HepG2 (cell line): ENCODE measurements at regions not wholly inside any gene's neighbourhood (a gene's known extent, or its start where the extent isn't known, plus 50 kb on each side); places are given as distances from the start of the nearest gene placed in this dataset.

Source experiments
- ATAC-seq: fragments of 200-7000 bp; cut with Tn5 transposase; 3 replicates; pipeline ENCODE4 v1.9.1; 2020; ENCODE audit warnings: mild to moderate bottlenecking, moderate library complexity
- BruUV-seq: library from RNA; stranded (reverse); fragments of 400-500 nt; replicated peaks from 2 replicates; lab custom pipeline; 2021; lab: Mats Ljungman, UMichigan
- CTCF ChIA-PET: fragments of 300-600 bp; formaldehyde crosslinking; extraction: SDS; loops from one replicate; lab custom pipeline; 2021; ENCODE audit warnings: low total read pairs, inconsistent platforms, low intra/inter-chr PET ratio; lab: Yijun Ruan, JAX
- POLR2A ChIA-PET: fragments of 350-600 bp; sonication (Branson Sonifier 250); formaldehyde crosslinking; loops from one replicate; lab custom pipeline; 2020; ENCODE audit warnings: antibody characterized with exemption, inconsistent platforms; lab: Yijun Ruan, JAX
- DNase-seq: peaks from one replicate; pipeline ENCODE4 v3.0.0-alpha.2; 2015; ENCODE audit warnings: low spot score
- FAIRE-seq: peaks from 3 replicates; lab custom pipeline; 2011; peaks lifted over from hg19 to GRCh38; lab: Jason Lieb, UNC
- H2AFZ ChIP-seq: one replicate; pipeline ENCODE4 v1.6.1; 2011; ENCODE audit warnings: low read length, inconsistent platforms
- H3K27ac ChIP-seq: fragments of 300-600 bp; 3 replicates; pipeline ENCODE4 v1.8.0; 2011; ENCODE audit warnings: mixed run types, mild to moderate bottlenecking, mixed read lengths, low read length, inconsistent platforms; ENCODE audit not compliant: insufficient read depth; ENCODE audit errors: extremely low read length
- H3K27me3 ChIP-seq, 2 experiments: fragments of 200-600 bp in 1 of 2; 2 replicates in 1 of 2; 3 replicates in 1 of 2; pipeline versions ENCODE4 v1.6.0 to v1.8.0; 2011; ENCODE audit warnings: low read length in 2 of 2, mild to moderate bottlenecking in 2 of 2, moderate library complexity in 2 of 2, inconsistent platforms in 1 of 2; ENCODE audit not compliant: insufficient read depth in 2 of 2, control insufficient read depth in 1 of 2
- H3K36me3 ChIP-seq, 2 experiments: fragments of 200-600 bp in 1 of 2; replicated peaks in 1 of 2; 2 replicates in 1 of 2; 3 replicates in 1 of 2; pipeline versions ENCODE4 v1.5.1 to v1.8.0; 2011; ENCODE audit warnings: low read length in 2 of 2, inconsistent platforms in 1 of 2; ENCODE audit not compliant: insufficient read depth in 2 of 2, control insufficient read depth in 1 of 2
- H3K4me1 ChIP-seq: 2 replicates; pipeline ENCODE4 v1.5.1; 2012; ENCODE audit warnings: low read length, inconsistent platforms; ENCODE audit not compliant: insufficient read depth
- H3K4me2 ChIP-seq: 2 replicates; pipeline ENCODE4 v1.6.0; 2011; ENCODE audit warnings: low read depth, low read length, inconsistent platforms
- H3K4me3 ChIP-seq, 3 experiments: fragments of 200-600 bp in 1 of 3; sonication (generic), shearing (Covaris generic) in 1 of 3; replicated peaks in 1 of 3; 2 replicates each; pipeline ENCODE4 v1.5.1; 2011 to 2016; ENCODE audit warnings: low read length in 3 of 3, inconsistent platforms in 2 of 3, low read depth in 2 of 3, mild to moderate bottlenecking in 2 of 3, control low read depth in 1 of 3, mixed read lengths in 1 of 3; ENCODE audit not compliant: insufficient read depth in 1 of 3
- H3K79me2 ChIP-seq: one replicate; pipeline ENCODE4 v1.6.1; 2011; ENCODE audit warnings: low read length, inconsistent platforms; ENCODE audit not compliant: insufficient read depth
- H3K9ac ChIP-seq: 2 replicates; pipeline ENCODE4 v1.6.0; 2011; ENCODE audit warnings: mild to moderate bottlenecking, low read depth, low read length, inconsistent platforms; ENCODE audit not compliant: insufficient read depth
- H3K9me3 ChIP-seq: 2 replicates; pipeline ENCODE4 v1.5.1; 2012; ENCODE audit warnings: mild to moderate bottlenecking, low read length
- H4K20me1 ChIP-seq: 2 replicates; pipeline ENCODE4 v1.6.0; 2011; ENCODE audit warnings: inconsistent platforms, mild to moderate bottlenecking, low read length, moderate library complexity; ENCODE audit not compliant: insufficient read depth
- ARNT2 ChIP-seq: sonication (generic); formaldehyde crosslinking; IDR thresholded peaks from 2 replicates; pipeline ENCODE4 v1.8.0; 2022; ENCODE audit warnings: mild to moderate bottlenecking, low read depth, missing genetic modification reagents, moderate library complexity
- DBP ChIP-seq: sonication (generic); formaldehyde crosslinking; IDR thresholded peaks from 2 replicates; pipeline ENCODE4 v1.4.0; 2020; ENCODE audit warnings: missing genetic modification reagents; ENCODE audit errors: not compliant biosample characterization
- HMGXB3 ChIP-seq: sonication (generic); formaldehyde crosslinking; IDR thresholded peaks from 2 replicates; pipeline ENCODE4 v1.4.0; 2020; ENCODE audit warnings: missing genetic modification reagents, borderline replicate concordance
- HNF1B ChIP-seq: sonication (generic); formaldehyde crosslinking; IDR thresholded peaks from 2 replicates; pipeline ENCODE4 v1.5.1; 2020; ENCODE audit warnings: mild to moderate bottlenecking, moderate library complexity, missing genetic modification reagents
- JUNB ChIP-seq: sonication (generic); formaldehyde crosslinking; IDR thresholded peaks from 2 replicates; pipeline ENCODE4 v1.8.0; 2022; ENCODE audit warnings: missing genetic modification reagents, mild to moderate bottlenecking, borderline replicate concordance
- TAF15 ChIP-seq: fragments of 200-400 bp; formaldehyde crosslinking; IDR thresholded peaks from one replicate; pipeline ENCODE4 v1.6.1; 2018; ENCODE audit warnings: mild to moderate bottlenecking, low read depth, low read length; ENCODE audit not compliant: poor library complexity, severe bottlenecking
- TBP ChIP-seq: sonication (generic); formaldehyde crosslinking; IDR thresholded peaks from 2 replicates; pipeline ENCODE4 v1.5.0; 2020; ENCODE audit warnings: missing genetic modification reagents
- TBX3 ChIP-seq: fragments of 450-650 bp; IDR thresholded peaks from 2 replicates; pipeline ENCODE4 v1.6.1; 2017; ENCODE audit warnings: antibody characterized with exemption, mild to moderate bottlenecking, inconsistent platforms, borderline replicate concordance
- ZBTB7A ChIP-seq: sonication (generic); formaldehyde crosslinking; IDR thresholded peaks from 2 replicates; pipeline ENCODE4 v1.8.0; 2022; ENCODE audit warnings: mild to moderate bottlenecking, missing genetic modification reagents
- ZNF160 ChIP-seq: sonication (generic); formaldehyde crosslinking; IDR thresholded peaks from 2 replicates; pipeline ENCODE4 v1.8.0; 2022; ENCODE audit warnings: mild to moderate bottlenecking, inconsistent platforms, missing genetic modification reagents
- ZNF577 ChIP-seq: sonication (generic); formaldehyde crosslinking; IDR thresholded peaks from 2 replicates; pipeline ENCODE4 v1.4.0; 2020; ENCODE audit warnings: mild to moderate bottlenecking, low read depth, missing genetic modification reagents, borderline replicate concordance
- ZNF781 ChIP-seq: sonication (generic); formaldehyde crosslinking; IDR thresholded peaks from 2 replicates; pipeline ENCODE4 v1.5.1; 2020; ENCODE audit warnings: borderline replicate concordance, mild to moderate bottlenecking, missing genetic modification reagents; ENCODE audit errors: not compliant biosample characterization
- WGBS: methylation state at CpG from one replicate; pipeline ENCODE4 v1.1.6; 2017; ENCODE audit warnings: low lambda C conversion rate; 5-methylcytosine and 5-hydroxymethylcytosine counted together
- in situ Hi-C: cut with HindIII; loops from 2 replicates; pipeline ENCODE4 v1.10.0; 2017; ENCODE audit warnings: low pct_unique_long_range_greater_than_20kb; ENCODE audit not compliant: extremely low pct_ligation_motif_present
- intact Hi-C: fragments of 100-400 bp; cut with micrococcal nuclease; formaldehyde crosslinking; loops from one replicate; pipeline ENCODE4 v1.10.0; 2022; ENCODE audit not compliant: unreplicated experiment
- TF ChIP-seq, protein P1 (sequence below): sonication (generic); formaldehyde crosslinking; IDR thresholded peaks from 2 replicates; pipeline ENCODE4 v1.4.0; 2020; ENCODE audit warnings: missing genetic modification reagents, borderline replicate concordance
- TF ChIP-seq, protein P2 (sequence below): sonication (generic); formaldehyde crosslinking; IDR thresholded peaks from 2 replicates; pipeline ENCODE4 v1.4.0; 2020; ENCODE audit warnings: low read depth, mild to moderate bottlenecking, missing genetic modification reagents

DNA sequence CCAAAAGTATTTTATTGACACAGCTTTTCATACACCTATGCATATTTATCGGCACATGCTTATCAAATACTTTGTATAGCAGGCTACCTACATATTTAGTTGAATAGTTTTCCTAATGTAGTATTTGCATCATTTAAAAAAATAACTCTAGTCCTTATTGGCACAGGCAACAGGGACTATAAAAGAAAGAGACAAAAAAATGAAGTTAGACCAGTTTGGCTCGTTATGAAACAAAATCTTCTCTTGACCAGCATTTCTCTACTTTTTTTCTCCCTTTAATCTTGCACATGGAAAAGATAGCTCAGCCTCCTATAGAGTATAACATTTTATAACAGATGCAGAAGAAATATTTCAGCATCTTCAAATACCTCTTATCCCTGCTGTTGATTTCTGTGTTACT is 794.8 kb upstream of the MIR17HG start:
- CTCF ChIA-PET = no interaction called here

More for the DNA sequence above, 794.8 kb upstream of the MIR17HG start:
- no peak overlapping the region for H3K4me2 ChIP-seq
- POLR2A ChIA-PET = no interaction called here
- ATAC-seq (no peak), FAIRE-seq (no peak), DNase-seq (no peak)
- H3K27me3 ChIP-seq = no peaks in the 10 kb centered on the region
- TF ChIP-seq ARNT2 (CRISPR knock-in tag) = no peak
- no peak for TF ChIP-seq HNF1B (CRISPR knock-in tag)
- TF ChIP-seq, protein P1, sequence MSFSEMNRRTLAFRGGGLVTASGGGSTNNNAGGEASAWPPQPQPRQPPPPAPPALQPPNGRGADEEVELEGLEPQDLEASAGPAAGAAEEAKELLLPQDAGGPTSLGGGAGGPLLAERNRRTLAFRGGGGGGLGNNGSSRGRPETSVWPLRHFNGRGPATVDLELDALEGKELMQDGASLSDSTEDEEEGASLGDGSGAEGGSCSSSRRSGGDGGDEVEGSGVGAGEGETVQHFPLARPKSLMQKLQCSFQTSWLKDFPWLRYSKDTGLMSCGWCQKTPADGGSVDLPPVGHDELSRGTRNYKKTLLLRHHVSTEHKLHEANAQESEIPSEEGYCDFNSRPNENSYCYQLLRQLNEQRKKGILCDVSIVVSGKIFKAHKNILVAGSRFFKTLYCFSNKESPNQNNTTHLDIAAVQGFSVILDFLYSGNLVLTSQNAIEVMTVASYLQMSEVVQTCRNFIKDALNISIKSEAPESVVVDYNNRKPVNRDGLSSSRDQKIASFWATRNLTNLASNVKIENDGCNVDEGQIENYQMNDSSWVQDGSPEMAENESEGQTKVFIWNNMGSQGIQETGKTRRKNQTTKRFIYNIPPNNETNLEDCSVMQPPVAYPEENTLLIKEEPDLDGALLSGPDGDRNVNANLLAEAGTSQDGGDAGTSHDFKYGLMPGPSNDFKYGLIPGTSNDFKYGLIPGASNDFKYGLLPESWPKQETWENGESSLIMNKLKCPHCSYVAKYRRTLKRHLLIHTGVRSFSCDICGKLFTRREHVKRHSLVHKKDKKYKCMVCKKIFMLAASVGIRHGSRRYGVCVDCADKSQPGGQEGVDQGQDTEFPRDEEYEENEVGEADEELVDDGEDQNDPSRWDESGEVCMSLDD (CRISPR knock-in tag) = no peak
- TF ChIP-seq TBX3 = no peak
- TF ChIP-seq ZNF781 (CRISPR knock-in tag) = no peak
- no peak for TF ChIP-seq TBP (CRISPR knock-in tag)
- no peak for TF ChIP-seq ZBTB7A (CRISPR knock-in tag)
- no peak for TF ChIP-seq DBP (CRISPR knock-in tag)
- TF ChIP-seq, protein P2, sequence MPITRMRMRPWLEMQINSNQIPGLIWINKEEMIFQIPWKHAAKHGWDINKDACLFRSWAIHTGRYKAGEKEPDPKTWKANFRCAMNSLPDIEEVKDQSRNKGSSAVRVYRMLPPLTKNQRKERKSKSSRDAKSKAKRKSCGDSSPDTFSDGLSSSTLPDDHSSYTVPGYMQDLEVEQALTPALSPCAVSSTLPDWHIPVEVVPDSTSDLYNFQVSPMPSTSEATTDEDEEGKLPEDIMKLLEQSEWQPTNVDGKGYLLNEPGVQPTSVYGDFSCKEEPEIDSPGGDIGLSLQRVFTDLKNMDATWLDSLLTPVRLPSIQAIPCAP = no peak
- no peak for TF ChIP-seq TAF15
- no peak for TF ChIP-seq JUNB (CRISPR knock-in tag)
- no peak for TF ChIP-seq ZNF160 (CRISPR knock-in tag)
- no peak for TF ChIP-seq ZNF577
- no peak for TF ChIP-seq HMGXB3 (CRISPR knock-in tag)
- no peak overlapping the region for H3K27ac ChIP-seq
- in situ Hi-C loops = no loop called here
- peaks cover 60% of the 10 kb centered on the region for H3K9me3 ChIP-seq
- no peaks in the 10 kb centered on the region for H4K20me1 ChIP-seq
- no TSS peak for BruUV-seq
- H3K36me3 ChIP-seq = no peaks in the 10 kb centered on the region
- no peaks in the 10 kb centered on the region for H3K79me2 ChIP-seq
- no peak overlapping the region for H3K4me3 ChIP-seq
- intact Hi-C loops = no loop called here
- no peaks in the 10 kb centered on the region for H3K4me1 ChIP-seq
- H3K9ac ChIP-seq = no peak overlapping the region
- 26% methylated on average over 2 of the region's 2 CpGs for WGBS
- H2AFZ ChIP-seq = no peak overlapping the region
